ENCODE measurements at regions not wholly inside any gene's neighbourhood (a gene's known extent, or its start where the extent isn't known, plus 50 kb on each side); places are given as distances from the start of the nearest gene placed in this dataset.

DNA sequence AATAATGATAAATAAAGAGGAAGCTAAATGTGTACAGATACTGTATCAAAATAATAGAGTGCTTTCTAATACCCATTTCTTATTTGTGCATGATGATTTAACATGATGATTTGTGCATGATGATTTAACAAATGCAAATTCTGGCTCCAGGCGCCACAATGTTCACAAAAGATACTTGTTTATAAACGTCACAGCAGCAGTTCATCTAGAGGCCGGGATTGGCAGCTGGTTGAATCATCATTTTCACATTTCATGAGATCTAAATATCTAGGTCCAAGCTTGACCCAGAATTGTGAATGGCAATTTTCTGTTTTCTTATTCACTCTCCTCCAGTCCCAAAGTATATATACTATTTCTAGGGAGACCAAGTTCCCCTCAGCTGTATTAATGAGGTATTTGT is 322.0 kb downstream of the SUCLG1 start:
- TF ChIP-seq POLR2A (IDR thresholded peaks at IDR 0.05): no peak
- TF ChIP-seq, protein P1, sequence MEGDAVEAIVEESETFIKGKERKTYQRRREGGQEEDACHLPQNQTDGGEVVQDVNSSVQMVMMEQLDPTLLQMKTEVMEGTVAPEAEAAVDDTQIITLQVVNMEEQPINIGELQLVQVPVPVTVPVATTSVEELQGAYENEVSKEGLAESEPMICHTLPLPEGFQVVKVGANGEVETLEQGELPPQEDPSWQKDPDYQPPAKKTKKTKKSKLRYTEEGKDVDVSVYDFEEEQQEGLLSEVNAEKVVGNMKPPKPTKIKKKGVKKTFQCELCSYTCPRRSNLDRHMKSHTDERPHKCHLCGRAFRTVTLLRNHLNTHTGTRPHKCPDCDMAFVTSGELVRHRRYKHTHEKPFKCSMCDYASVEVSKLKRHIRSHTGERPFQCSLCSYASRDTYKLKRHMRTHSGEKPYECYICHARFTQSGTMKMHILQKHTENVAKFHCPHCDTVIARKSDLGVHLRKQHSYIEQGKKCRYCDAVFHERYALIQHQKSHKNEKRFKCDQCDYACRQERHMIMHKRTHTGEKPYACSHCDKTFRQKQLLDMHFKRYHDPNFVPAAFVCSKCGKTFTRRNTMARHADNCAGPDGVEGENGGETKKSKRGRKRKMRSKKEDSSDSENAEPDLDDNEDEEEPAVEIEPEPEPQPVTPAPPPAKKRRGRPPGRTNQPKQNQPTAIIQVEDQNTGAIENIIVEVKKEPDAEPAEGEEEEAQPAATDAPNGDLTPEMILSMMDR (IDR thresholded peaks at IDR 0.05): no peak
